Fibroblast of mammary gland (primary cell): ENCODE measurements at regions not wholly inside any gene's neighbourhood (a gene's known extent, or its start where the extent isn't known, plus 50 kb on each side); places are given as distances from the start of the nearest gene placed in this dataset.

Experiments used
- DNase-seq: peaks from one replicate; pipeline ENCODE4 v3.0.0-alpha.2; 2010; ENCODE audit warnings: low read depth
- H3K4me3 ChIP-seq: 2 replicates; pipeline ENCODE4 v1.5.1; 2011; ENCODE audit warnings: low read depth, mild to moderate bottlenecking, low read length, moderate library complexity; ENCODE audit not compliant: control insufficient read depth
- TF ChIP-seq, protein P1 (sequence below): conservative IDR thresholded peaks from 2 replicates; pipeline ENCODE4 v1.5.1; 2011; ENCODE audit warnings: low read depth, low read length, inconsistent platforms; ENCODE audit not compliant: control insufficient read depth, insufficient read depth

DNA sequence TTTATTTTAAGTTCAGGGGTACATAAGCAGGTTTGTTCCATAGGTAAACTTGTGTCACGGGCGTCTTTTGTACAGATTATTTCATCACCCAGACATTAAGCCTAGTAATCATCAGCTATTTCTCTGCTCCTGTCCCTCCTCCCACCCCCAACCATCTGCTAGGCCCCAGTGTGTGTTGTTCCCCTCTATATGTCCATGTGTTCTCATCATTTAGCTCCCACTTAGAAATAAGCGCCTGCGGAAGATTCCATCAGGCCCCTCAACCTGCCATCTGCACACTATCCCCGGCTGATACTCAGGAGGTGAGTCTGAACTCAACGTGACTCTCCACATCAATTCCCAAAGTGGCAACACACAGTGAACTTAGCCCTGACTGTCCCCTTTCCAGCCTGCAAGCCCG, 228.0 kb upstream of the SYNDIG1 start:
- TF ChIP-seq, protein P1, sequence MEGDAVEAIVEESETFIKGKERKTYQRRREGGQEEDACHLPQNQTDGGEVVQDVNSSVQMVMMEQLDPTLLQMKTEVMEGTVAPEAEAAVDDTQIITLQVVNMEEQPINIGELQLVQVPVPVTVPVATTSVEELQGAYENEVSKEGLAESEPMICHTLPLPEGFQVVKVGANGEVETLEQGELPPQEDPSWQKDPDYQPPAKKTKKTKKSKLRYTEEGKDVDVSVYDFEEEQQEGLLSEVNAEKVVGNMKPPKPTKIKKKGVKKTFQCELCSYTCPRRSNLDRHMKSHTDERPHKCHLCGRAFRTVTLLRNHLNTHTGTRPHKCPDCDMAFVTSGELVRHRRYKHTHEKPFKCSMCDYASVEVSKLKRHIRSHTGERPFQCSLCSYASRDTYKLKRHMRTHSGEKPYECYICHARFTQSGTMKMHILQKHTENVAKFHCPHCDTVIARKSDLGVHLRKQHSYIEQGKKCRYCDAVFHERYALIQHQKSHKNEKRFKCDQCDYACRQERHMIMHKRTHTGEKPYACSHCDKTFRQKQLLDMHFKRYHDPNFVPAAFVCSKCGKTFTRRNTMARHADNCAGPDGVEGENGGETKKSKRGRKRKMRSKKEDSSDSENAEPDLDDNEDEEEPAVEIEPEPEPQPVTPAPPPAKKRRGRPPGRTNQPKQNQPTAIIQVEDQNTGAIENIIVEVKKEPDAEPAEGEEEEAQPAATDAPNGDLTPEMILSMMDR: no peak
- H3K4me3 ChIP-seq: no peak overlapping the region
- DNase-seq: no peak

DNA sequence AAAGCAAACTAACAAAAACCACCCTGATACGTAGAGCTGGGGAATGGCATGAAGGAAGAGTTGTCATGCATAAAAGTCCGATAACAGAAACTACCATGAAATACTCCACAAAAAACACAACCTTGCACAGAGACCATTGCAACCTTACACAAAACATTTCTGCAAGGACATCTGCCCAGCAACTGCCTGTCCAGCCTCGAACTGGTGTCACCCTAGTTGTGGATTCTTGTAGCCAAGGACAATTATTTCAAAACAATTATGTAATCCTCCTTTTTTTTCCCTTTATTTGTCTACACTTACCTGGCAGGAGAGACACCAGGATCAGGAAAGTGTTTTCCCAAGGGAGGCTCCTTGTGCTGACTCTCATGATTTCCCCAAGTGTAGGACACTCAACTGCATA, 232.5 kb upstream of the SYNDIG1 start:
- TF ChIP-seq, protein P1: no peak
- DNase-seq: no peak
- H3K4me3 ChIP-seq: no peak overlapping the region

DNA sequence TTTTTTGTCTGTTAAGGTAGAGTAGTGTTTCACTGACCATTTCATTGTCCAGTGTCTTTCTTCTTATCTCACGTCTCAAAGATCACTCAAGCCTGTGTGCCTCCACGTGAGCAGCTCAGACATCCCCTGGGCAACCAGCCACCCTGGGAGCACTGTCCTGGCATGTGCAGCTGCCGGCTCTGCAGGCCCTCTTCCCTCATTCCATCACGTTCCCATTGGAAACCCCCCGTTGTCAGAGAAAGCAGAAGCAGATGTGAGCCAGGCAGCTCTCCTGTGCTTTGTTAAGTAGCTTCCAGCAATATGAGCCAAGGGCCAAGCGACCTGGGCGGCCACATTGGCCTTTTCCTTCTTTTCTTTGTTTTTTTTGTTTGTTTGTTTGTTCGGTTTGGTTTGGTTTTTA, 233.2 kb upstream of the SYNDIG1 start:
- DNase-seq: no peak
- TF ChIP-seq, protein P1: no peak
- H3K4me3 ChIP-seq: no peak overlapping the region

- DNase-seq: no peak
- H3K4me3 ChIP-seq: no peak overlapping the region
- TF ChIP-seq, protein P1: no peak
These were observed 233.9 kb upstream of the SYNDIG1 start for GRCh38 chr20:24235296-24236175.

GRCh38 chr20:24227600-24227999, 239.0 kb upstream of the GGTLC1 start:
- no peak overlapping the region for H3K4me3 ChIP-seq
- TF ChIP-seq, protein P1: no peak
- no peak for DNase-seq

DNA sequence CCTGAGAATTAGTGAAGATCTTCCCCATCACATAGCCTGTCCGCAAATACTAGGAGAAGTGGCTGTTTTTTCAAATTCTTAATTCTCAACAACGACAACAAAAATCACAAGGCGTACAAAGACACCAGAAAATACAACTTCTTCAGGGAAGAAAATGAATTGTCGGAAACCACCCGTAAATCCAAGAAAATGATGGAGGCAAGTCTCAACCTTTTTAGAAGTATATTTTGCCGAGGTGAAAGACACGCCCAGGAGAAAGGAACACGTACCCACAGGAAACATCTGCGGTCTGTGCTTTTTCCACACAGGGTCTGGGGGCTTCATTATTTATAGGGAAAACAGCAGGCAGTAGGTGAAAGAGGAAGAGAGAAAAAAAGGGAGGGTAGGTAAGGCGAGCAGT, 223.9 kb upstream of the GGTLC1 start:
- no peak overlapping the region for H3K4me3 ChIP-seq
- TF ChIP-seq, protein P1: no peak

More for the DNA sequence above, 223.9 kb upstream of the GGTLC1 start:
- DNase-seq: no peak
